Caco-2 (cell line): ENCODE measurements at regions not wholly inside any gene's neighbourhood (a gene's known extent, or its start where the extent isn't known, plus 50 kb on each side); places are given as distances from the start of the nearest gene placed in this dataset.

ENCODE experiments used
- BruUV-seq: library from RNA; stranded (reverse); fragments of 400-500 nt; replicated peaks from 2 replicates; lab custom pipeline; 2021; lab: Mats Ljungman, UMichigan
- CTCF ChIA-PET: fragments of 300-600 bp; sonication (Branson Sonifier 250); formaldehyde crosslinking; loops from one replicate; lab custom pipeline; 2022; ENCODE audit warnings: antibody characterized with exemption; lab: Charles Lee
- POLR2A ChIA-PET: fragments of 300-600 bp; sonication (Branson Sonifier 250); formaldehyde crosslinking; loops from one replicate; lab custom pipeline; 2022; ENCODE audit warnings: antibody characterized with exemption; lab: Charles Lee
- DNase-seq, 2 experiments: peaks; one replicate each; pipeline versions ENCODE4 v3.0.0 to v3.0.0-alpha.2; 2020 to 2022
- H3K27me3 ChIP-seq: replicated peaks from 2 replicates; pipeline ENCODE4 v1.6.0; 2011; ENCODE audit warnings: low read length; ENCODE audit not compliant: control insufficient read depth, insufficient read depth
- H3K36me3 ChIP-seq: 2 replicates; pipeline ENCODE4 v1.5.1; 2011; ENCODE audit warnings: low read length; ENCODE audit not compliant: control insufficient read depth, insufficient read depth
- H3K4me1 ChIP-seq: fragments of 250-450 bp; sonication (Bioruptor Pico); 2 replicates; pipeline ENCODE4 v1.5.1; 2020; ENCODE audit warnings: mild to moderate bottlenecking
- H3K4me3 ChIP-seq: 2 replicates; pipeline ENCODE4 v1.5.1; 2011; ENCODE audit warnings: low read depth, mild to moderate bottlenecking, control low read depth, low read length
- H3K9me3 ChIP-seq: fragments of 250-450 bp; sonication (Bioruptor Pico); 2 replicates; pipeline ENCODE4 v1.5.1; 2020; ENCODE audit warnings: mild to moderate bottlenecking, moderate library complexity
- H3K27ac Mint-ChIP-seq: one replicate; pipeline ENCODE4 v1.8.0; 2022; ENCODE audit warnings: mixed read lengths; ENCODE audit not compliant: unreplicated experiment
- H3K27me3 Mint-ChIP-seq: one replicate; pipeline ENCODE4 v1.8.0; 2022; ENCODE audit warnings: mixed read lengths; ENCODE audit not compliant: insufficient read depth, unreplicated experiment
- H3K36me3 Mint-ChIP-seq: one replicate; pipeline ENCODE4 v1.8.0; 2022; ENCODE audit warnings: mild to moderate bottlenecking, mixed read lengths; ENCODE audit not compliant: insufficient read depth, unreplicated experiment
- H3K4me1 Mint-ChIP-seq: one replicate; pipeline ENCODE4 v1.8.0; 2022; ENCODE audit warnings: low read depth, mixed read lengths; ENCODE audit not compliant: unreplicated experiment
- H3K4me3 Mint-ChIP-seq: one replicate; pipeline ENCODE4 v1.8.0; 2022; ENCODE audit warnings: mild to moderate bottlenecking, moderate library complexity, mixed read lengths; ENCODE audit not compliant: unreplicated experiment
- H3K9me3 Mint-ChIP-seq: one replicate; pipeline ENCODE4 v1.8.0; 2022; ENCODE audit warnings: mixed read lengths; ENCODE audit not compliant: unreplicated experiment
- CTCF ChIP-seq, 2 experiments: fragments of 200-600 bp in 1 of 2; IDR thresholded peaks; 1 replicate in 1 of 2; 2 replicates in 1 of 2; pipeline versions ENCODE4 v1.5.1 to v1.8.0; 2011 to 2022; ENCODE audit warnings: antibody characterized with exemption in 1 of 2, control low read depth in 1 of 2, inconsistent platforms in 1 of 2, low read depth in 1 of 2, low read length in 1 of 2, mild to moderate bottlenecking in 1 of 2, moderate library complexity in 1 of 2; ENCODE audit not compliant: insufficient read depth in 1 of 2, severe bottlenecking in 1 of 2, unreplicated experiment in 1 of 2
- intact Hi-C: fragments of 100-400 bp; cut with micrococcal nuclease; formaldehyde crosslinking; loops from one replicate; pipeline ENCODE4 v1.10.0; 2022; ENCODE audit not compliant: unreplicated experiment

GRCh38 chr13:29939158-29939557 lies 88.7 kb upstream of the UBL3 start:
- no peaks in the 10 kb centered on the region for H3K4me1 ChIP-seq
- DNase-seq: no peak
- H3K27ac Mint-ChIP-seq: no peak overlapping the region
- peaks cover 5% of the 10 kb centered on the region for H3K4me1 Mint-ChIP-seq
- no peaks in the 10 kb centered on the region for H3K9me3 ChIP-seq
- intact Hi-C loops: no loop called here
- no peaks in the 10 kb centered on the region for H3K27me3 Mint-ChIP-seq
- H3K9me3 Mint-ChIP-seq: no peaks in the 10 kb centered on the region
- H3K36me3 ChIP-seq: no peaks in the 10 kb centered on the region
- no TSS peak for BruUV-seq
- CTCF ChIA-PET: interaction anchor here (0.7 kb wide), 1 partner anchor 15 kb away, joined by 3 read pairs; no protein-coding TSS in a partner anchor
- no peak overlapping the region for H3K4me3 Mint-ChIP-seq
- POLR2A ChIA-PET: no interaction called here
- no peaks in the 10 kb centered on the region for H3K27me3 ChIP-seq
- H3K4me3 ChIP-seq: no peak overlapping the region
- no peaks in the 10 kb centered on the region for H3K36me3 Mint-ChIP-seq
- no peak for TF ChIP-seq CTCF (IDR thresholded peaks at IDR 0.05; ENCODE audit: insufficient read depth in 1 of 2, low read depth in 1 of 2, low read length in 1 of 2, severe bottlenecking in 1 of 2, unreplicated experiment in 1 of 2)

- no peaks in the 10 kb centered on the region for H3K27me3 ChIP-seq
- intact Hi-C loops: no loop called here
- DNase-seq: no peak
- no peaks in the 10 kb centered on the region for H3K36me3 ChIP-seq
- CTCF ChIA-PET: no interaction called here
- H3K4me1 ChIP-seq: no peaks in the 10 kb centered on the region
- peaks cover 5% of the 10 kb centered on the region for H3K4me1 Mint-ChIP-seq
- no peak overlapping the region for H3K27ac Mint-ChIP-seq
- H3K27me3 Mint-ChIP-seq: no peaks in the 10 kb centered on the region
- TF ChIP-seq CTCF (IDR thresholded peaks at IDR 0.05; ENCODE audit: insufficient read depth in 1 of 2, low read depth in 1 of 2, low read length in 1 of 2, severe bottlenecking in 1 of 2, unreplicated experiment in 1 of 2): no peak
- H3K36me3 Mint-ChIP-seq: no peaks in the 10 kb centered on the region
- POLR2A ChIA-PET: no interaction called here
- BruUV-seq: no TSS peak
- no peak overlapping the region for H3K4me3 ChIP-seq
- no peaks in the 10 kb centered on the region for H3K9me3 Mint-ChIP-seq
- H3K9me3 ChIP-seq: no peaks in the 10 kb centered on the region
- no peak overlapping the region for H3K4me3 Mint-ChIP-seq
Observed at GRCh38 chr13:29937841-29938240, 87.4 kb upstream of the UBL3 start.

GRCh38 chr13:29937379-29937778 lies 87.0 kb upstream of the UBL3 start:
- Mint-ChIP-seq H3K36me3 (no peaks in the 10 kb centered on the region), H3K4me1 (peaks cover 5% of the 10 kb centered on the region), H3K4me3 (no peak overlapping the region), H3K9me3 (no peaks in the 10 kb centered on the region), H3K27me3 (no peaks in the 10 kb centered on the region), H3K27ac (no peak overlapping the region)
- no peaks in the 10 kb centered on the region for H3K36me3 ChIP-seq
- H3K4me3 ChIP-seq: no peak overlapping the region
- POLR2A ChIA-PET: no interaction called here
- CTCF ChIA-PET: interaction anchor here (4.3 kb wide), 1 partner anchor 13 kb away, joined by 18 read pairs; no protein-coding TSS in a partner anchor
- DNase-seq: no peak
- no peaks in the 10 kb centered on the region for H3K4me1 ChIP-seq
- intact Hi-C loops: no loop called here
- no peak for TF ChIP-seq CTCF (IDR thresholded peaks at IDR 0.05; ENCODE audit: insufficient read depth in 1 of 2, low read depth in 1 of 2, low read length in 1 of 2, severe bottlenecking in 1 of 2, unreplicated experiment in 1 of 2)
- no peaks in the 10 kb centered on the region for H3K27me3 ChIP-seq
- no peaks in the 10 kb centered on the region for H3K9me3 ChIP-seq
- BruUV-seq: no TSS peak
